Kidney epithelial cell (primary cell): ENCODE measurements at regions not wholly inside any gene's neighbourhood (a gene's known extent, or its start where the extent isn't known, plus 50 kb on each side); places are given as distances from the start of the nearest gene placed in this dataset.

Source experiments
- DNase-seq: peaks from one replicate; pipeline ENCODE4 v3.0.0-alpha.2; 2010; ENCODE audit warnings: low read depth
- H3K27me3 ChIP-seq: 2 replicates; pipeline ENCODE4 v1.6.0; 2011; ENCODE audit warnings: low read length; ENCODE audit not compliant: control insufficient read depth, insufficient read depth
- H3K36me3 ChIP-seq: 2 replicates; pipeline ENCODE4 v1.5.1; 2011; ENCODE audit warnings: low read length; ENCODE audit not compliant: control insufficient read depth, insufficient read depth
- H3K4me3 ChIP-seq: 2 replicates; pipeline ENCODE4 v1.5.1; 2011; ENCODE audit warnings: low read depth, mild to moderate bottlenecking, control low read depth, low read length
- TF ChIP-seq, protein P1 (sequence below): IDR thresholded peaks from 2 replicates; pipeline ENCODE4 v1.5.1; 2011; ENCODE audit warnings: mild to moderate bottlenecking, moderate library complexity, low read length, control low read depth, inconsistent platforms; ENCODE audit not compliant: insufficient read depth, poor library complexity, severe bottlenecking

DNA sequence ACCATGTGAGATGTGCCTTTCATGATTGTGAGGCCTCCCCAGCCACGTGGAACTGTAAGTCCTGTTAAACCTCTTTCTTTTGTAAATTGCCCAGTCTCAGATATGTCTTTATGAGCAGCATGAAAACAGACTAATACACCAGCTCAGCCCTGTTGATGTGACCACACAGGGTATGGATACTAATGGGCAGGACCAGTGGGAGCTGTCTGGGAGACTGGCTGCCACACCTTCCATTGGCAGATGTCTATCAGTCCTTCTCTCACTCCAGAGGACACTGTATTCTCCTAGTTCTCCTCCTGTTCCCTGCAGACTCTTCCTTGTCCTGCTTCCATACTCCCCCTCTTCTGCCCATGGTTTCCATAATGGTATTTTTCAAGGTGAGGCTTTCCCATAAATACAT is 104.4 kb downstream of the PRLHR start:
- Histone ChIP-seq H3K36me3 (no peaks in the 10 kb centered on the region), H3K27me3 (peaks cover 2% of the 10 kb centered on the region), H3K4me3 (no peak overlapping the region)
- TF ChIP-seq, protein P1, sequence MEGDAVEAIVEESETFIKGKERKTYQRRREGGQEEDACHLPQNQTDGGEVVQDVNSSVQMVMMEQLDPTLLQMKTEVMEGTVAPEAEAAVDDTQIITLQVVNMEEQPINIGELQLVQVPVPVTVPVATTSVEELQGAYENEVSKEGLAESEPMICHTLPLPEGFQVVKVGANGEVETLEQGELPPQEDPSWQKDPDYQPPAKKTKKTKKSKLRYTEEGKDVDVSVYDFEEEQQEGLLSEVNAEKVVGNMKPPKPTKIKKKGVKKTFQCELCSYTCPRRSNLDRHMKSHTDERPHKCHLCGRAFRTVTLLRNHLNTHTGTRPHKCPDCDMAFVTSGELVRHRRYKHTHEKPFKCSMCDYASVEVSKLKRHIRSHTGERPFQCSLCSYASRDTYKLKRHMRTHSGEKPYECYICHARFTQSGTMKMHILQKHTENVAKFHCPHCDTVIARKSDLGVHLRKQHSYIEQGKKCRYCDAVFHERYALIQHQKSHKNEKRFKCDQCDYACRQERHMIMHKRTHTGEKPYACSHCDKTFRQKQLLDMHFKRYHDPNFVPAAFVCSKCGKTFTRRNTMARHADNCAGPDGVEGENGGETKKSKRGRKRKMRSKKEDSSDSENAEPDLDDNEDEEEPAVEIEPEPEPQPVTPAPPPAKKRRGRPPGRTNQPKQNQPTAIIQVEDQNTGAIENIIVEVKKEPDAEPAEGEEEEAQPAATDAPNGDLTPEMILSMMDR: no peak
- no peak for DNase-seq

DNA sequence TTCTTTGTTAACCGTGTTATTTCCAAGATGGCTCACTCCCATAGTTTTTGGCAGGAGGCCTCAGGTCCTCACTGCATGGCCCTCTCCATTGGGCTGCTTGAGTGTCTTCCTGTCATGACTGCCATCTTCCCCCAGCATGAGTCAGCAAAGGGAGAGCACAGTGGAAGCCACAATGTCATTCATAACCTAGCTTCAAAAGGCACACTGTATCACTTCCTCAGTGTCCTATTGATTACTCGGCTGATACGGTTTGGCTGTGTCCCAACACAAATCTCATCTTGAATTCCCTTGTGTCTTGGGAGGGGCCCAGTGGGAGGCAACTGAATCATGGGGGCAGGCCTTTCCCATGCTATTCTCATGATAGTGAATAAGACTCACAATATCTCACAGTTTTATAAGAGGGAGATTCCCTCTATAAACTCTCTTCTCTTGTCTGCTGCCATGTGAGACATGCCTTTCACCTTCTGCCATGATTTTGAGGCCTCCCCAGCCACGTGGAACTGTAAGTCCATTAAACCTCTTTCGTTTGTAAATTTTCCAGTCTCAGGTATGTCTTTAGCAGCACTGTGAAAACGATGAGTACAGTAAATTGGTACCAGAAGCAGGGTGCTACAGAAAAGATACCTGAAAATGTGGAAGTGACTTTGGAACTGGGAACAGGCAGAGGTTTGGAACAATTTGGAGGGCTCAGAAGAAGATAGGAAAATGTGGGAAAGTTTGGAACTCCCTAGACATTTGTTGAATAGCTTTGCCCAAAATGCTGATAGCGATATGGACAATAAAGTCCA is 106.5 kb downstream of the PRLHR start:
- Histone ChIP-seq H3K36me3 (no peaks in the 10 kb centered on the region), H3K4me3 (no peak overlapping the region), H3K27me3 (peaks cover 2% of the 10 kb centered on the region)
- TF ChIP-seq, protein P1: no peak
- DNase-seq: no peak

- no peaks in the 10 kb centered on the region for H3K27me3 ChIP-seq
- H3K4me3 ChIP-seq: no peak overlapping the region
- TF ChIP-seq, protein P1: no peak
- H3K36me3 ChIP-seq: no peaks in the 10 kb centered on the region
- no peak for DNase-seq
These were observed 109.8 kb downstream of the PRLHR start for GRCh38 chr10:118485641-118486040.

GRCh38 chr10:118484152-118484871 is 111.1 kb downstream of the PRLHR start:
- no peak for DNase-seq
- Histone ChIP-seq H3K4me3 (no peak overlapping the region), H3K36me3 (no peaks in the 10 kb centered on the region), H3K27me3 (no peaks in the 10 kb centered on the region)
- TF ChIP-seq, protein P1: no peak

DNA sequence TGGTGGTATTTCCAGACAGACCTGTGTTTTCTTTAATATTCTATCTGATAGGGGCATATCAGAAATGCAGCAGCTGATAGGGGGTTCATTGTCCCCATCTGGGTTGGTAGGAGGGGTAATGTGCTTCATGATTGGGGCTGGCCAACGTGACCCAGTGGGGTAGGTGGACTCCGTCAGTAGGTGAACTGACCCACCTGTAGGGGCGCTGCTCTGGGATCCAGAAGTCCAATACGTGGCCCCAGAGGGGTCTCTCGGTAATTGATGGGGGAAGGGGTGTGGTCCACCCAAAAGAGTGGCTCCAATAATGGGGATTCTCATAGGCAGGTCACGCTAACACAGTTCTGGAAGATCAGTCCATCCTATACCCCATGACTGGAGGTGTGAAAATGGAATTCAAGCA is 112.0 kb downstream of the PRLHR start:
- Histone ChIP-seq H3K36me3 (no peaks in the 10 kb centered on the region), H3K27me3 (no peaks in the 10 kb centered on the region), H3K4me3 (no peak overlapping the region)
- DNase-seq: no peak
- TF ChIP-seq, protein P1: no peak
